HepG2 (cell line): ENCODE measurements at regions not wholly inside any gene's neighbourhood (a gene's known extent, or its start where the extent isn't known, plus 50 kb on each side); places are given as distances from the start of the nearest gene placed in this dataset.

Experiments
- BRF2 ChIP-seq: sonication (generic); formaldehyde crosslinking; IDR thresholded peaks from 2 replicates; pipeline ENCODE4 v1.8.1; 2022; ENCODE audit warnings: mild to moderate bottlenecking, missing genetic modification reagents
- CTCF ChIP-seq: sonication (generic); formaldehyde crosslinking; IDR thresholded peaks from 2 replicates; pipeline ENCODE4 v1.5.0; 2020; ENCODE audit warnings: mild to moderate bottlenecking, missing genetic modification reagents, moderate library complexity
- DR1 ChIP-seq: sonication (generic); formaldehyde crosslinking; IDR thresholded peaks from 2 replicates; pipeline ENCODE4 v1.8.0; 2021; ENCODE audit warnings: mild to moderate bottlenecking, missing genetic modification reagents, inconsistent platforms
- ELF4 ChIP-seq: sonication (generic); formaldehyde crosslinking; IDR thresholded peaks from 2 replicates; pipeline ENCODE4 v1.5.0; 2020; ENCODE audit warnings: missing genetic modification reagents, mild to moderate bottlenecking, moderate library complexity, borderline replicate concordance
- ESRRA ChIP-seq: sonication (generic); formaldehyde crosslinking; IDR thresholded peaks from 2 replicates; pipeline ENCODE4 v1.5.1; 2020; ENCODE audit warnings: mild to moderate bottlenecking, low read depth, missing genetic modification reagents
- KLF9 ChIP-seq: IDR thresholded peaks from 2 replicates; pipeline ENCODE4 v1.6.1; 2016; ENCODE audit warnings: low read depth
- MAZ ChIP-seq, 2 experiments: sonication (generic) in 1 of 2; formaldehyde crosslinking in 1 of 2; IDR thresholded peaks; 2 replicates each; pipeline versions ENCODE4 v1.5.0 to v1.6.1; 2012 to 2020; ENCODE audit warnings: low read depth in 2 of 2, mild to moderate bottlenecking in 2 of 2, borderline replicate concordance in 1 of 2, improper control_type of control experiment in 1 of 2, low read length in 1 of 2, missing genetic modification reagents in 1 of 2, moderate library complexity in 1 of 2
- POLR2A ChIP-seq, 2 experiments: IDR thresholded peaks; 2 replicates each; pipeline ENCODE4 v1.6.1; 2011; ENCODE audit warnings: low read depth in 2 of 2, low read length in 2 of 2, mild to moderate bottlenecking in 1 of 2, moderate library complexity in 1 of 2; ENCODE audit not compliant: insufficient read depth in 1 of 2
- SMARCC2 ChIP-seq: fragments of 450-650 bp; IDR thresholded peaks from 2 replicates; pipeline ENCODE4 v1.6.1; 2017; ENCODE audit warnings: antibody characterized with exemption, mild to moderate bottlenecking
- ZFP36 ChIP-seq: fragments of 150-350 bp; IDR thresholded peaks from 2 replicates; pipeline ENCODE4 v1.6.1; 2018; ENCODE audit warnings: borderline replicate concordance, low read length, low read depth; ENCODE audit not compliant: partially characterized antibody
- TF ChIP-seq, protein P1 (sequence below): sonication (generic); formaldehyde crosslinking; IDR thresholded peaks from 2 replicates; pipeline ENCODE4 v1.4.0; 2020; ENCODE audit warnings: missing genetic modification reagents
- TF ChIP-seq, protein P2 (sequence below): sonication (generic); formaldehyde crosslinking; IDR thresholded peaks from 2 replicates; pipeline ENCODE4 v1.4.0; 2020; ENCODE audit warnings: missing genetic modification reagents, borderline replicate concordance

DNA sequence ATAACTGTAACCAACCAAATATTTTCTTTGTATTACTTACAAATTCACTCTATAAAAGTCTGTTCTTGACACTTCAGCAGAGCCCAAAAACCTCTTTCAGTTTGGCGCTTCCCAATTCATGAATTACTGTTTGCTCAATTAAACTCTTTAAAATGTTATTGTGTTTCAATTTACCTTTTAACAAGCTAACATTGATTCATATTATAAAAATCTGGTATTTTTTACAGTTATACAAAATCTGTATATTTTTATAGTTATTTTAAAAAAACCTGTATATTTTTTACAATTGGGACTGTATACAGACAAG, 75.3 kb upstream of the E2F3 start:
- no peak for TF ChIP-seq ESRRA (CRISPR knock-in tag)
- no peak for TF ChIP-seq BRF2
- TF ChIP-seq, protein P1, sequence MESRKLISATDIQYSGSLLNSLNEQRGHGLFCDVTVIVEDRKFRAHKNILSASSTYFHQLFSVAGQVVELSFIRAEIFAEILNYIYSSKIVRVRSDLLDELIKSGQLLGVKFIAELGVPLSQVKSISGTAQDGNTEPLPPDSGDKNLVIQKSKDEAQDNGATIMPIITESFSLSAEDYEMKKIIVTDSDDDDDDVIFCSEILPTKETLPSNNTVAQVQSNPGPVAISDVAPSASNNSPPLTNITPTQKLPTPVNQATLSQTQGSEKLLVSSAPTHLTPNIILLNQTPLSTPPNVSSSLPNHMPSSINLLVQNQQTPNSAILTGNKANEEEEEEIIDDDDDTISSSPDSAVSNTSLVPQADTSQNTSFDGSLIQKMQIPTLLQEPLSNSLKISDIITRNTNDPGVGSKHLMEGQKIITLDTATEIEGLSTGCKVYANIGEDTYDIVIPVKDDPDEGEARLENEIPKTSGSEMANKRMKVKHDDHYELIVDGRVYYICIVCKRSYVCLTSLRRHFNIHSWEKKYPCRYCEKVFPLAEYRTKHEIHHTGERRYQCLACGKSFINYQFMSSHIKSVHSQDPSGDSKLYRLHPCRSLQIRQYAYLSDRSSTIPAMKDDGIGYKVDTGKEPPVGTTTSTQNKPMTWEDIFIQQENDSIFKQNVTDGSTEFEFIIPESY (CRISPR knock-in tag): no peak
- no peak for TF ChIP-seq ZFP36
- TF ChIP-seq DR1 (CRISPR knock-in tag): no peak
- TF ChIP-seq MAZ (IDR thresholded peaks at IDR 0.05; ENCODE audit: borderline replicate concordance, low read depth, low read length): no peak
- no peak for TF ChIP-seq MAZ (CRISPR knock-in tag; IDR thresholded peaks at IDR 0.05; ENCODE audit: low read depth)
- no peak for TF ChIP-seq SMARCC2
- no peak for TF ChIP-seq KLF9
- TF ChIP-seq ELF4: no peak
- TF ChIP-seq, protein P2, sequence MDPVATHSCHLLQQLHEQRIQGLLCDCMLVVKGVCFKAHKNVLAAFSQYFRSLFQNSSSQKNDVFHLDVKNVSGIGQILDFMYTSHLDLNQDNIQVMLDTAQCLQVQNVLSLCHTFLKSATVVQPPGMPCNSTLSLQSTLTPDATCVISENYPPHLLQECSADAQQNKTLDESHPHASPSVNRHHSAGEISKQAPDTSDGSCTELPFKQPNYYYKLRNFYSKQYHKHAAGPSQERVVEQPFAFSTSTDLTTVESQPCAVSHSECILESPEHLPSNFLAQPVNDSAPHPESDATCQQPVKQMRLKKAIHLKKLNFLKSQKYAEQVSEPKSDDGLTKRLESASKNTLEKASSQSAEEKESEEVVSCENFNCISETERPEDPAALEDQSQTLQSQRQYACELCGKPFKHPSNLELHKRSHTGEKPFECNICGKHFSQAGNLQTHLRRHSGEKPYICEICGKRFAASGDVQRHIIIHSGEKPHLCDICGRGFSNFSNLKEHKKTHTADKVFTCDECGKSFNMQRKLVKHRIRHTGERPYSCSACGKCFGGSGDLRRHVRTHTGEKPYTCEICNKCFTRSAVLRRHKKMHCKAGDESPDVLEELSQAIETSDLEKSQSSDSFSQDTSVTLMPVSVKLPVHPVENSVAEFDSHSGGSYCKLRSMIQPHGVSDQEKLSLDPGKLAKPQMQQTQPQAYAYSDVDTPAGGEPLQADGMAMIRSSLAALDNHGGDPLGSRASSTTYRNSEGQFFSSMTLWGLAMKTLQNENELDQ (CRISPR knock-in tag): no peak
- no peak for TF ChIP-seq CTCF (CRISPR knock-in tag)
- no peak for TF ChIP-seq POLR2A (IDR thresholded peaks at IDR 0.05; ENCODE audit: insufficient read depth in 1 of 2, low read depth in 2 of 2, low read length in 2 of 2)
